ENCODE measurements at regions not wholly inside any gene's neighbourhood (a gene's known extent, or its start where the extent isn't known, plus 50 kb on each side); places are given as distances from the start of the nearest gene placed in this dataset.

- Histone ChIP-seq H3K27me3 (ENCODE audit: control insufficient read depth in 4 of 4, insufficient read depth in 4 of 4, low read length in 3 of 4) (no peaks in the 10 kb centered on the region), H3K9me3 (ENCODE audit: control insufficient read depth in 4 of 4, low read length in 3 of 4) (no peaks in the 10 kb centered on the region), H3K4me3 (ENCODE audit: low read depth in 1 of 3, low read length in 3 of 3) (peak overlapping the region; percentile 81 to 90 (median 83)), H3K27ac (ENCODE audit: low read depth in 1 of 2, low read length in 2 of 2) (peak overlapping the region; percentile 95 to 98), H3K36me3 (ENCODE audit: control insufficient read depth in 4 of 4, insufficient read depth in 3 of 4, low read depth in 1 of 4, low read length in 3 of 4) (no peaks in the 10 kb centered on the region), H3K9ac (ENCODE audit: low read depth in 1 of 2, low read length in 2 of 2) (peak overlapping the region; percentile 92 to 97), H3K4me1 (ENCODE audit: control insufficient read depth in 4 of 4, insufficient read depth in 4 of 4, low read length in 3 of 4) (peaks cover 0 to 26% (median 17%) of the 10 kb centered on the region in 4 donors)
- TF ChIP-seq EGR1 (IDR thresholded peaks at IDR 0.05; ENCODE audit: low read depth in 2 of 2) (no peak), HNF4G (IDR thresholded peaks at IDR 0.05) (no peak), HNF4A (conservative IDR thresholded peaks at IDR 0.05) (no peak), TAF1 (conservative IDR thresholded peaks at IDR 0.05) (no peak), SP1 (IDR thresholded peaks at IDR 0.05) (no peak), RAD21 (IDR thresholded peaks at IDR 0.05) (no peak), FOXA1 (IDR thresholded peaks at IDR 0.05) (no peak), NR2F2 (IDR thresholded peaks at IDR 0.05) (no peak), YY1 (IDR thresholded peaks at IDR 0.05) (no peak), JUND (IDR thresholded peaks at IDR 0.05) (no peak), RXRA (IDR thresholded peaks at IDR 0.05) (no peak), FOXA2 (IDR thresholded peaks at IDR 0.05) (no peak), GABPA (IDR thresholded peaks at IDR 0.05 in 1 of 2, conservative IDR thresholded peaks at IDR 0.05 in 1 of 2) (no peak)
- TF ChIP-seq, protein P1, sequence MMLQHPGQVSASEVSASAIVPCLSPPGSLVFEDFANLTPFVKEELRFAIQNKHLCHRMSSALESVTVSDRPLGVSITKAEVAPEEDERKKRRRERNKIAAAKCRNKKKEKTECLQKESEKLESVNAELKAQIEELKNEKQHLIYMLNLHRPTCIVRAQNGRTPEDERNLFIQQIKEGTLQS (IDR thresholded peaks at IDR 0.05) = no peak
- TF ChIP-seq, protein P2, sequence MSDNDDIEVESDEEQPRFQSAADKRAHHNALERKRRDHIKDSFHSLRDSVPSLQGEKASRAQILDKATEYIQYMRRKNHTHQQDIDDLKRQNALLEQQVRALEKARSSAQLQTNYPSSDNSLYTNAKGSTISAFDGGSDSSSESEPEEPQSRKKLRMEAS (IDR thresholded peaks at IDR 0.05) = no peak
- TF ChIP-seq, protein P3, sequence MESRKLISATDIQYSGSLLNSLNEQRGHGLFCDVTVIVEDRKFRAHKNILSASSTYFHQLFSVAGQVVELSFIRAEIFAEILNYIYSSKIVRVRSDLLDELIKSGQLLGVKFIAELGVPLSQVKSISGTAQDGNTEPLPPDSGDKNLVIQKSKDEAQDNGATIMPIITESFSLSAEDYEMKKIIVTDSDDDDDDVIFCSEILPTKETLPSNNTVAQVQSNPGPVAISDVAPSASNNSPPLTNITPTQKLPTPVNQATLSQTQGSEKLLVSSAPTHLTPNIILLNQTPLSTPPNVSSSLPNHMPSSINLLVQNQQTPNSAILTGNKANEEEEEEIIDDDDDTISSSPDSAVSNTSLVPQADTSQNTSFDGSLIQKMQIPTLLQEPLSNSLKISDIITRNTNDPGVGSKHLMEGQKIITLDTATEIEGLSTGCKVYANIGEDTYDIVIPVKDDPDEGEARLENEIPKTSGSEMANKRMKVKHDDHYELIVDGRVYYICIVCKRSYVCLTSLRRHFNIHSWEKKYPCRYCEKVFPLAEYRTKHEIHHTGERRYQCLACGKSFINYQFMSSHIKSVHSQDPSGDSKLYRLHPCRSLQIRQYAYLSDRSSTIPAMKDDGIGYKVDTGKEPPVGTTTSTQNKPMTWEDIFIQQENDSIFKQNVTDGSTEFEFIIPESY (IDR thresholded peaks at IDR 0.05) = no peak
- TF ChIP-seq, protein P4, sequence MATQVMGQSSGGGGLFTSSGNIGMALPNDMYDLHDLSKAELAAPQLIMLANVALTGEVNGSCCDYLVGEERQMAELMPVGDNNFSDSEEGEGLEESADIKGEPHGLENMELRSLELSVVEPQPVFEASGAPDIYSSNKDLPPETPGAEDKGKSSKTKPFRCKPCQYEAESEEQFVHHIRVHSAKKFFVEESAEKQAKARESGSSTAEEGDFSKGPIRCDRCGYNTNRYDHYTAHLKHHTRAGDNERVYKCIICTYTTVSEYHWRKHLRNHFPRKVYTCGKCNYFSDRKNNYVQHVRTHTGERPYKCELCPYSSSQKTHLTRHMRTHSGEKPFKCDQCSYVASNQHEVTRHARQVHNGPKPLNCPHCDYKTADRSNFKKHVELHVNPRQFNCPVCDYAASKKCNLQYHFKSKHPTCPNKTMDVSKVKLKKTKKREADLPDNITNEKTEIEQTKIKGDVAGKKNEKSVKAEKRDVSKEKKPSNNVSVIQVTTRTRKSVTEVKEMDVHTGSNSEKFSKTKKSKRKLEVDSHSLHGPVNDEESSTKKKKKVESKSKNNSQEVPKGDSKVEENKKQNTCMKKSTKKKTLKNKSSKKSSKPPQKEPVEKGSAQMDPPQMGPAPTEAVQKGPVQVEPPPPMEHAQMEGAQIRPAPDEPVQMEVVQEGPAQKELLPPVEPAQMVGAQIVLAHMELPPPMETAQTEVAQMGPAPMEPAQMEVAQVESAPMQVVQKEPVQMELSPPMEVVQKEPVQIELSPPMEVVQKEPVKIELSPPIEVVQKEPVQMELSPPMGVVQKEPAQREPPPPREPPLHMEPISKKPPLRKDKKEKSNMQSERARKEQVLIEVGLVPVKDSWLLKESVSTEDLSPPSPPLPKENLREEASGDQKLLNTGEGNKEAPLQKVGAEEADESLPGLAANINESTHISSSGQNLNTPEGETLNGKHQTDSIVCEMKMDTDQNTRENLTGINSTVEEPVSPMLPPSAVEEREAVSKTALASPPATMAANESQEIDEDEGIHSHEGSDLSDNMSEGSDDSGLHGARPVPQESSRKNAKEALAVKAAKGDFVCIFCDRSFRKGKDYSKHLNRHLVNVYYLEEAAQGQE (IDR thresholded peaks at IDR 0.05) = no peak
- TF ChIP-seq, protein P5, sequence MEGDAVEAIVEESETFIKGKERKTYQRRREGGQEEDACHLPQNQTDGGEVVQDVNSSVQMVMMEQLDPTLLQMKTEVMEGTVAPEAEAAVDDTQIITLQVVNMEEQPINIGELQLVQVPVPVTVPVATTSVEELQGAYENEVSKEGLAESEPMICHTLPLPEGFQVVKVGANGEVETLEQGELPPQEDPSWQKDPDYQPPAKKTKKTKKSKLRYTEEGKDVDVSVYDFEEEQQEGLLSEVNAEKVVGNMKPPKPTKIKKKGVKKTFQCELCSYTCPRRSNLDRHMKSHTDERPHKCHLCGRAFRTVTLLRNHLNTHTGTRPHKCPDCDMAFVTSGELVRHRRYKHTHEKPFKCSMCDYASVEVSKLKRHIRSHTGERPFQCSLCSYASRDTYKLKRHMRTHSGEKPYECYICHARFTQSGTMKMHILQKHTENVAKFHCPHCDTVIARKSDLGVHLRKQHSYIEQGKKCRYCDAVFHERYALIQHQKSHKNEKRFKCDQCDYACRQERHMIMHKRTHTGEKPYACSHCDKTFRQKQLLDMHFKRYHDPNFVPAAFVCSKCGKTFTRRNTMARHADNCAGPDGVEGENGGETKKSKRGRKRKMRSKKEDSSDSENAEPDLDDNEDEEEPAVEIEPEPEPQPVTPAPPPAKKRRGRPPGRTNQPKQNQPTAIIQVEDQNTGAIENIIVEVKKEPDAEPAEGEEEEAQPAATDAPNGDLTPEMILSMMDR (IDR thresholded peaks at IDR 0.05; ENCODE audit: low read depth, low read length, missing input control) = no peak
- WGBS = under 1% methylated on average over 38 of the region's 38 CpGs
- DNase-seq (ENCODE audit: low spot score) = peak; percentile 44
These were observed 96.5 kb upstream of the SERTAD2 start for GRCh38 chr2:64750001-64750816.

Data from liver (tissue), 8 donors.